ENCODE measurements at regions not wholly inside any gene's neighbourhood (a gene's known extent, or its start where the extent isn't known, plus 50 kb on each side); places are given as distances from the start of the nearest gene placed in this dataset.

- H3K4me1 ChIP-seq (ENCODE audit: control insufficient read depth, insufficient read depth, low read length) = no peaks in the 10 kb centered on the region
- TF ChIP-seq CTCF (IDR thresholded peaks at IDR 0.05) (no peak), TCF7L2 (IDR thresholded peaks at IDR 0.05; ENCODE audit: low read depth, low read length) (no peak), SIN3A (IDR thresholded peaks at IDR 0.05; ENCODE audit: borderline replicate concordance, insufficient read depth, low read depth, low read length) (no peak), REST (IDR thresholded peaks at IDR 0.05; ENCODE audit: insufficient read depth in 1 of 2, low read depth in 2 of 2, low read length in 1 of 2) (no peak), POLR2AphosphoS5 (IDR thresholded peaks at IDR 0.05; ENCODE audit: low read depth, low read length) (no peak)
- H3K9me3 ChIP-seq (ENCODE audit: control insufficient read depth, insufficient read depth, low read depth, low read length) = no peaks in the 10 kb centered on the region
- POLR2A ChIA-PET = no interaction called here
- ATAC-seq (no peak), DNase-seq (ENCODE audit: low read depth, low spot score) (no peak)
- no peaks in the 10 kb centered on the region for H3K27me3 ChIP-seq (ENCODE audit: control insufficient read depth, insufficient read depth, low read length)
- intact Hi-C loops (cut with micrococcal nuclease; ENCODE audit: unreplicated experiment) = no loop called here
- BruUV-seq (replicated peaks) = no TSS peak
- H3K27ac ChIP-seq (ENCODE audit: low read length) = no peak overlapping the region
- CTCF ChIA-PET = no interaction called here
- H3K36me3 ChIP-seq (ENCODE audit: control insufficient read depth, insufficient read depth, low read length) = no peaks in the 10 kb centered on the region
- no peak overlapping the region for H3K4me3 ChIP-seq (ENCODE audit: low read depth in 2 of 2, low read length in 2 of 2)
- in situ Hi-C loops (cut with HindIII; ENCODE audit: low pct_unique_long_range_greater_than_20kb, low sequenced_read_pairs) = no loop called here
These were observed 202.8 kb upstream of the BDNF start for GRCh38 chr11:27902981-27903624.

- no peaks in the 10 kb centered on the region for H3K4me1 ChIP-seq (ENCODE audit: control insufficient read depth, insufficient read depth, low read length)
- H3K4me3 ChIP-seq (ENCODE audit: low read depth in 2 of 2, low read length in 2 of 2) = no peak overlapping the region
- no TSS peak for BruUV-seq (replicated peaks)
- H3K27me3 ChIP-seq (ENCODE audit: control insufficient read depth, insufficient read depth, low read length) = no peaks in the 10 kb centered on the region
- no peak for TF ChIP-seq CTCF (IDR thresholded peaks at IDR 0.05)
- no peak for TF ChIP-seq POLR2AphosphoS5 (IDR thresholded peaks at IDR 0.05; ENCODE audit: low read depth, low read length)
- TF ChIP-seq REST (IDR thresholded peaks at IDR 0.05; ENCODE audit: insufficient read depth in 1 of 2, low read depth in 2 of 2, low read length in 1 of 2) = no peak
- no peak for TF ChIP-seq SIN3A (IDR thresholded peaks at IDR 0.05; ENCODE audit: borderline replicate concordance, insufficient read depth, low read depth, low read length)
- TF ChIP-seq TCF7L2 (IDR thresholded peaks at IDR 0.05; ENCODE audit: low read depth, low read length) = no peak
- CTCF ChIA-PET = no interaction called here
- no peak overlapping the region for H3K27ac ChIP-seq (ENCODE audit: low read length)
- ATAC-seq (no peak), DNase-seq (ENCODE audit: low read depth, low spot score) (no peak)
- intact Hi-C loops (cut with micrococcal nuclease; ENCODE audit: unreplicated experiment) (no loop called here), in situ Hi-C loops (cut with HindIII; ENCODE audit: low pct_unique_long_range_greater_than_20kb, low sequenced_read_pairs) (no loop called here)
- H3K36me3 ChIP-seq (ENCODE audit: control insufficient read depth, insufficient read depth, low read length) = no peaks in the 10 kb centered on the region
- POLR2A ChIA-PET = no interaction called here
- no peaks in the 10 kb centered on the region for H3K9me3 ChIP-seq (ENCODE audit: control insufficient read depth, insufficient read depth, low read depth, low read length)
These were observed 197.9 kb upstream of the BDNF start for GRCh38 chr11:27898166-27898565.
